HG03175 (cell line): ENCODE measurements at regions not wholly inside any gene's neighbourhood (a gene's known extent, or its start where the extent isn't known, plus 50 kb on each side); places are given as distances from the start of the nearest gene placed in this dataset.
"Not testable (repeated sequence)": the region's sequence is repeated elsewhere in the genome, so short reads cannot be mapped to it uniquely, and the experiment has no call there.

Experiments
- ATAC-seq: cut with Tn5 transposase; IDR thresholded peaks from one replicate; pipeline ENCODE4 v1.9.1; 2021; ENCODE audit warnings: mild to moderate bottlenecking, moderate library complexity; ENCODE audit not compliant: unreplicated experiment

GRCh38 chr9:2425676-2426075 is 195.9 kb upstream of the VLDLR start:
- ATAC-seq = no peak

DNA sequence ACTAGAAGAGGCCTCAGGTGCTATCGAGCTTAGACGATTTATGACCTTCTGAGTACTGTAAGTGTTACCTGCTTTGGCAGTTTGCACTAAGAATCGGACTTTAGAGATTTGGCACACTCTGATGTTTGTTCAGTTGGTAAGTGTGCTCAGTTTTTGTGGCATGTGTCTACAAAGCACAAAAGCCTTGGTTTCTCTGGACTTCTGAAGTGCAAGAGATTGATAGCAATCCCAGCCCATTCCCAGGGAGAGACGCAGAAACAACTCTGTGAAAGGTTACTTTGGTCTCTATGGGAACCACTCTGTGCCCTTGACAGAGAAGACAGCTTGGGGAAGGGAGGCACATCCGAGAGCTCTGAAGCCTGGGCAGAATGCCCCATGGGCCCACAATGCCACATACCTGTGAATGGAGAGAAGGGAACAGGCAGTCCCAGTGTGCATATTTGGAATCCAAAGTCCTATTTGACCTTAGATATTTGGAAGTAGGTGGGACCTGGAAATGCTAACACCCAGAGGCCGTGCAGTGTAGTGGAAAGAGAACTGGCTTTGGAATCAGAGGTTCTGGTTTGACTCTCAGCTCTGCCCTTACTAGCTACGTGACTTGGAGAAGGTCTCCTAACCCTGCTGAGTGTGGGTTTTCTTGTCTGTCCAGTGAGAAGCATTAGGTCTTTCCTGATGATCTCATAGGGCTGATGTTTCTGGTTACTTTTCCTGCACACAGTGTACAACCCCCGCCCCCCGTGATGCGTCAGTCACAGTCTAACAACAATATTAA is 194.3 kb upstream of the VLDLR start:
- ATAC-seq = no peak

DNA sequence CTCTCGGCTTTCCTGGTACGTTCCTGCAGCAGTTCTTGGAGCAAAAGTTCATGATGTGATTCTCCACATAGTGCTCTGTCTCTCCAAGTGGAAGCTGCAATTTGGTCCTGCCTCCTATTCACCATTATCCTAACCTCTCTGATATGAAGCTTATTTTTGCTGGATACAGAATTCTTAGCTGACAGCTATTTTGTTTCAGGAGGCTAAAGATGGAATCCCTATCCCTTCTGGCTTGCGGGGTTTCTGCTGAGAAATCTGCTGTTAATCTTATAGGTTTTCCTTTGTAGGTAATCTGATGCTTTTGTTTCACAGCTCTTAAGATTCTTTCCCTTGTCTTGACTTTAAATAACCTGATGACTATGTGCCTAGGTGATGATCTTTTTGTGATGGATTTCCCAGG is 181.6 kb upstream of the VLDLR start:
- ATAC-seq = no peak

GRCh38 chr9:2443933-2444332 is 177.7 kb upstream of the VLDLR start:
- not testable (repeated sequence) for ATAC-seq

- ATAC-seq = no peak
These were observed 173.3 kb upstream of the VLDLR start for GRCh38 chr9:2448193-2448738.

GRCh38 chr9:2453106-2453505 is 168.5 kb upstream of the VLDLR start:
- ATAC-seq = no peak

DNA sequence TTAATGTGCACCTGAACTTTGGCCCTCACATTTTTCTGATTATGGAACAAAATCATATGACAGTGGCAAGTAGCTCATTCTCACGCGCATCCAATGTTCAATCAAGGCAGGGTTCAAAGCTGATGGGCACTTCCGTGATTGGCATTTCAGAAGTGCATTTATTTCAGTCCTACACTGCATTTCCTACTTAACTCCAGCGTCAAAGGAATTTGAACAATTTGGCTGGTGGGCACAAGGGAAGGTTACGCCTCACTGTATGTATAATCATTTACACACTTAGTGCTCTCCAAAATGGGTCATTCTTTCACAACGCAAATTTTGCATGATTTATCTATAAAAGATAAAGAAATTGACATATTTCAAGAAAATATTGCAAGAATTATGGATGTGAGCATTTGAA is 167.9 kb upstream of the VLDLR start:
- no peak for ATAC-seq

- no peak for ATAC-seq
These were observed 161.8 kb upstream of the VLDLR start for GRCh38 chr9:2459756-2460155.

DNA sequence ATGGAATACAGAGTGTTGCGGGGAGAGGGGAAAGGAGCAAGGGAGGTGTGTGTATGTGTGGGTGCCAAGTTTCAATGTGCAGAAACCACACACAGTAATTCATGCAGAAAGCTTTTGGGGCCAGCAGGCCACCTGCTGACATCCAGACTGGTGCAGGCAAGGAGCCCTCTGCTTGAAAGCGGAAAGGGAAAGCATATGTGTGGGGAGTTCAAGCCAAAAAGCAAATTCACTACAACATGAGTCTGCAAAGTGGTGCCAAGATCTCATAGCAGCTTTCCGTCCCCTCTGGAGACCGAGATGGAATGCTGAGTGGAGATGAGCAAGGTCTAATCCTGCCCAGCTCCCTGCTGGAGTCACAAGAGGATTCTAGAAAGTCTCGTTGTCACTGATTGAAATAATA is 159.7 kb upstream of the VLDLR start:
- no peak for ATAC-seq

GRCh38 chr9:2464624-2465023 is 157.0 kb upstream of the VLDLR start:
- ATAC-seq = no peak

GRCh38 chr9:2465516-2465915 is 156.1 kb upstream of the VLDLR start:
- ATAC-seq = no peak

GRCh38 chr9:2465921-2466460 is 155.6 kb upstream of the VLDLR start:
- ATAC-seq = peak; percentile 98

GRCh38 chr9:2466703-2467102 is 154.9 kb upstream of the VLDLR start:
- ATAC-seq = no peak

DNA sequence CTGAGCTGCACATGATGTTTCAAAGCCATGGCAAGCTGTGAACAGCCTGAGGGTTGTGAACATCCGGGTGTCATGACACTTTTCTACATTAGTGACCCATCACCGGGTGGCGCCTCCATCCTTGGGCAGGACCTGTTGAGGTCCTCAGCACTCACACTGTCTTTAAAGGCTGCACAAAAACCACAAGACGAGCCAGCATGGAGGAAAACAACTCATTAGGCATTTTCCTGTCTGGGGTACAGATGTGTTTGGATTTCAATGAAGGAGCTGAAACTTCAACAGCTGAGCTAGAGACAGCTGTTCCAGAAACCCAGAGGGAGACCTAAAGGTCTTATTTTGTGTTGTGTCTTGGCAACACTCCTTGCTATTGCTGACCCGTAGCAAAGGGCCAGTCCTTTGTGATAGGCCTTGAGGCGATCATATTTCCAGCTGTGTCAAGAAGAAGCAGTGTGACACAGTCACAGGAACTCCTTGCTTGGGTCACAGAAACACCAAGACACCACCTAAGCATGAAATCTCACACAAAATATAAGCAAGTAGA is 151.8 kb upstream of the VLDLR start:
- ATAC-seq = no peak

DNA sequence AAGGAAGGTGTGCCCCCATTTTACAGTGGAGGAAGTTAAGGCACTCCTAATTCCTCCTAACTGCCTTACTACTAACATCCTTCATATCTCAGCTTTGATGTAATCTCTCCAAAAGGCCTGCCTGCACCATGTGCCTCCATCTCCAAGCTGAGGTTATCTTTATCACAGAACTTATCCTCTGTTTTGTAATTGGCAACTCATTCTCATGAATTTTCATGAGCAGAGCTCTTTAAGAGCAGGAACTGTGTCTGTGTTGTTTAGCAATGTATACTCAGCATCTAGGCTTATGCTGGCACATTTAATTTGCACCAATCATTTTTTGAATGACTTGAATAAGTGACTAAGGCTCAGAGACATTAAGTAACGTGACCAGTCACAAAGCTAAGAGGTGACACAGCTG is 147.9 kb upstream of the VLDLR start:
- ATAC-seq = no peak

DNA sequence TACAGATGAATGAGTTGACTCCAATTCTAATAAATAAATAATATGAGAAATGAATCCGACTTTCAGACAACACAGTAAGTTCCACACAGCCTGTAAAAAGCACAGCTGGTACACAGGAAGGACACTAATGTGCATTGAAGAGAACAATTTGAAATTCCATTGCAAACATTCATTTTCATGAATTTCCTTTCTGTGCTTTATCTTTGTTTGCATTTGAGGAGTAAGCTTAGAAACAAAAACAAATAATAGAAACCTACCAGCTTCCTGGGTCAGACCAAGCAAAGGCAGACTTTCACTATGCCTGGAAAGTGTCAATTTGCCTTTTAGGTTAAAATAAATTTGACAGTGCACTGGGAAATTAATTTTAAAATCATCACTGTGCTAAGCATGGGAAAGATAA is 143.8 kb upstream of the VLDLR start:
- ATAC-seq = no peak

DNA sequence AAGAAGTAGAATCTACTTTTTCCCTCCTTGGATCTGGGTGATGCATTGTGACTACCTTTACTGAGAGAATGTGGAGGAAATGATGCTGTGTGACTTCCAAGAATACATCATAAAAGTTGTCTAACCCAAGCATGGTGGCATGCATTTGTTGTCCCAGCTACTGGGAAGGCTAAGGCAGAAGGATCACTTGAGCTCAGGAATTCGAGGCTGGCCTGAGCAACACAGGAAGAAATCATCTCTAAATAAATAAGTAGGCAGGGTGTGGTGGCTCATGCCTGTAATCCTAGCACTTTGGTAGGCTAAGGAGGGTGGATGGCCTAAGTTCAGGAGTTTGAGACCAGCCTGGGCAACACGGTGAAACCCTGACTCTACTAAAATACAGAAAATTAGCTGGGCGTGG is 143.2 kb upstream of the VLDLR start:
- no peak for ATAC-seq

GRCh38 chr9:2479056-2479565 is 142.5 kb upstream of the VLDLR start:
- no peak for ATAC-seq

DNA sequence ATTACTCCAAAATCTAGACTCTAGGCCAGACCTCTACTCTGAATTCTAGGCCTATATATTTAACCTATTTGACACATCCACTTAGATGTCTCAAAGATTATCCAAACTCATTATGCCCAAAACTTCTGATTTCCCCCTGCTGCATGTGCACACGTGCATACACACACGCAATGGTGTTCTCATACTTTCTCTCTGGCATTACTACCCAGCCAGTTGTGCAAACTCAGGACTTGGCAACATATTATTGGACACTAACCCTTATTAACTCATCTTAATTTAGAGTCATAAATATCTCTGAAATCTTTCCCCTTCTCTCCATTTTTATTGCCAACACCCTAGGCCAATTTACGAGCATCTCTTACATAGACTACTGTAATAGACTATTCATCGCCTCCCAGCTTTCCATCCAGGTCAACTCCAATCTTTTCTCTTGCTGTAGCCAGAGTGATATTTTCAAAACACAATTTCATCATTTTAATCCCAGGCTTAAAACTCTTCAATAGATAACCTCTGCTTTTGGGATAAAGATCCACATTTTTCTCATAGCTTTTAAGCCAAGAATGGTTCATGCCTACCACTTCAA is 141.2 kb upstream of the VLDLR start:
- no peak for ATAC-seq

DNA sequence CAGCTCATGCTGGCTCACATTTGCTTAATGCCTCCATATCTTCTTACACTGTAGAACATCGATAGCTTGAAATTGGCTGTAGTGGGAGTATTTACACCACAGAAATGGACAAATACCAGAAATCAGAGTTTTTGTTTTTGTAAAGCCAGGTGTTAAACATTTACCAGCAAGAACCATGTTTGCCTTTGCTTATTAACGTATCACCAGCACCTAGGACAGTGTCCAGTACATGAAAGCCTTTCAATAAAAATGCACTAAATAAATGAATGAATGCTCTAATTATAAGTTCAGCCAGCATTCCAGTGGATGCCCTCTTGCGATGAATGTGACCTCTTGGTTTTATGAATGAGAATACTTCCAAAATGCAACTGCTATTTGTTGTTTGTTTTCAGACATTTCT is 140.4 kb upstream of the VLDLR start:
- no peak for ATAC-seq

DNA sequence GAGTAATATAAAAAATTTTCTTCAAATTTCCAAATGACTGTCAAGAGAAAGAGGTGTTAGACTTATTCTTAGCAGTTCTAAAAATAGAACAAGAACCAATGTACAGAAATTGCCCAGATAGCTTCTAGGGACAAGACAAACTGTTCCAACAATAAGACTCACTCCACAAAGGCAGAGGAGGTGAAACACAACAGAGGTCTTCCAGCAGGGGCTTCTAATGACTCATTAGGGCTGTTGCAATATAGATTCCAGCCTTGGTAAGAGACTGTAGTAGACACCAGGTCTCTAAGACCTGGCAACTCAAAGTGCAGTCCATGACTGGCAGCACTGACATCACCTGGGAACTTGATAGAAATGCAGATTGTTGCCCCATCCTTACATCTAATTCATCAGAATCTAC is 134.6 kb upstream of the VLDLR start:
- ATAC-seq = no peak

- no peak for ATAC-seq
These were observed 131.7 kb upstream of the VLDLR start for GRCh38 chr9:2489838-2490314.
